Panc1 (cell line): ENCODE measurements at regions not wholly inside any gene's neighbourhood (a gene's known extent, or its start where the extent isn't known, plus 50 kb on each side); places are given as distances from the start of the nearest gene placed in this dataset.

Experiments used
- ATAC-seq: fragments of 200-7000 bp; cut with Tn5 transposase; 2 replicates; pipeline ENCODE4 v1.9.1; 2020; ENCODE audit warnings: mild to moderate bottlenecking, moderate library complexity
- BruUV-seq: library from RNA; stranded (reverse); fragments of 400-500 nt; replicated peaks from 2 replicates; lab custom pipeline; 2021; lab: Mats Ljungman, UMichigan
- CTCF ChIA-PET: fragments of 300-600 bp; sonication (Branson Sonifier 250); formaldehyde crosslinking; loops from one replicate; lab custom pipeline; 2022; ENCODE audit warnings: antibody characterized with exemption; lab: Charles Lee
- POLR2A ChIA-PET: fragments of 300-600 bp; sonication (Branson Sonifier 250); formaldehyde crosslinking; loops from one replicate; lab custom pipeline; 2022; ENCODE audit warnings: antibody characterized with exemption; lab: Charles Lee
- DNase-seq: peaks from one replicate; pipeline ENCODE4 v3.0.0-alpha.2; 2010; ENCODE audit warnings: low read depth, low spot score
- H3K27ac ChIP-seq: 2 replicates; pipeline ENCODE4 v1.5.1; 2011; ENCODE audit warnings: mild to moderate bottlenecking, low read length, inconsistent platforms
- H3K27me3 ChIP-seq: fragments of 200-500 bp; sonication (Bioruptor generic); 2 replicates; pipeline ENCODE4 v1.6.0; 2014; ENCODE audit warnings: low read length, inconsistent platforms; ENCODE audit not compliant: control insufficient read depth, insufficient read depth
- H3K36me3 ChIP-seq: fragments of 200-500 bp; sonication (Bioruptor generic); 2 replicates; pipeline ENCODE4 v1.5.1; 2014; ENCODE audit warnings: inconsistent platforms, mild to moderate bottlenecking, low read length, moderate library complexity; ENCODE audit not compliant: control insufficient read depth, insufficient read depth
- H3K4me1 ChIP-seq: 2 replicates; pipeline ENCODE4 v1.5.1; 2011; ENCODE audit warnings: inconsistent platforms, mild to moderate bottlenecking, low read length, moderate library complexity; ENCODE audit not compliant: control insufficient read depth, insufficient read depth
- H3K4me3 ChIP-seq, 2 experiments: 2 replicates each; pipeline ENCODE4 v1.5.1; 2011 to 2012; ENCODE audit warnings: low read depth in 2 of 2, low read length in 2 of 2, mild to moderate bottlenecking in 2 of 2, inconsistent platforms in 1 of 2, moderate library complexity in 1 of 2
- H3K9me3 ChIP-seq: fragments of 200-500 bp; sonication (Bioruptor generic); 2 replicates; pipeline ENCODE4 v1.5.1; 2014; ENCODE audit warnings: low read depth, mild to moderate bottlenecking, inconsistent platforms, low read length, moderate library complexity; ENCODE audit not compliant: control insufficient read depth, insufficient read depth
- CTCF ChIP-seq: fragments of 450-650 bp; IDR thresholded peaks from 2 replicates; pipeline ENCODE4 v1.5.1; 2017; ENCODE audit warnings: mild to moderate bottlenecking
- POLR2AphosphoS5 ChIP-seq: IDR thresholded peaks from 2 replicates; pipeline ENCODE4 v1.6.1; 2012; ENCODE audit warnings: mild to moderate bottlenecking, low read depth, low read length, moderate library complexity
- REST ChIP-seq, 2 experiments: IDR thresholded peaks; 2 replicates each; pipeline ENCODE4 v1.6.1; 2011 to 2012; ENCODE audit warnings: low read depth in 2 of 2, control low read depth in 1 of 2, low read length in 1 of 2, mild to moderate bottlenecking in 1 of 2, moderate library complexity in 1 of 2; ENCODE audit not compliant: insufficient read depth in 1 of 2
- SIN3A ChIP-seq: IDR thresholded peaks from 2 replicates; pipeline ENCODE4 v1.6.1; 2012; ENCODE audit warnings: low read depth, mild to moderate bottlenecking, low read length, moderate library complexity, borderline replicate concordance; ENCODE audit not compliant: insufficient read depth
- TCF7L2 ChIP-seq: IDR thresholded peaks from 2 replicates; pipeline ENCODE4 v1.6.1; 2011; ENCODE audit warnings: mild to moderate bottlenecking, low read depth, low read length, inconsistent platforms
- in situ Hi-C: cut with HindIII; loops from 2 replicates; pipeline ENCODE4 v1.10.0; 2016; ENCODE audit warnings: low sequenced_read_pairs, low pct_unique_long_range_greater_than_20kb
- intact Hi-C: fragments of 100-400 bp; cut with micrococcal nuclease; formaldehyde crosslinking; loops from one replicate; pipeline ENCODE4 v1.10.0; 2022; ENCODE audit not compliant: unreplicated experiment

DNA sequence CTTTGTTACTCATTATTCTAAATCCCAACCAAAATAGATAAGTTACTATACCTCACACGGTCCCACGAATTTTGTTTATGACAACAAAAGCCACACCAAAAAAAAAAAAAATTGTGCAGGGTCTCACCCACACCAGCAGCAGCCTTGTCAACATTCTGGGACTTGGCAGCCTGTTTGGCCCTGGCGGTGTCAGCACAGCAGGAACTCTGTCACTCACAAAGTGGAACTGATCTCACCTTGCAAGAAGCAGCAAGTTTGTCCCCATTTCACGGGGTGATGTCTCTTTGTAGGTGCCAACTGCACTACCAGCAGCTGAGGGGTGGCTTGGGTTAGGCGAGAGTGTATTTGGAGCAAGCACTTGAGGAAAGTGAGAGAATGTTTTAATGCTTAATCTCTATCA lies 75.0 kb upstream of the CHRM3 start:
- CTCF ChIA-PET: no interaction called here
- POLR2A ChIA-PET: no interaction called here
- TF ChIP-seq SIN3A (no peak), TCF7L2 (no peak), CTCF (no peak), REST (IDR thresholded peaks at IDR 0.05; ENCODE audit: insufficient read depth in 1 of 2, low read depth in 2 of 2, low read length in 1 of 2) (no peak), POLR2AphosphoS5 (no peak)
- Histone ChIP-seq H3K9me3 (no peaks in the 10 kb centered on the region), H3K36me3 (no peaks in the 10 kb centered on the region), H3K4me3 (no peak overlapping the region), H3K4me1 (no peaks in the 10 kb centered on the region), H3K27ac (no peak overlapping the region), H3K27me3 (no peaks in the 10 kb centered on the region)
- no peak for DNase-seq
- BruUV-seq: no TSS peak
- intact Hi-C loops (no loop called here), in situ Hi-C loops (no loop called here)
- ATAC-seq: no peak

DNA sequence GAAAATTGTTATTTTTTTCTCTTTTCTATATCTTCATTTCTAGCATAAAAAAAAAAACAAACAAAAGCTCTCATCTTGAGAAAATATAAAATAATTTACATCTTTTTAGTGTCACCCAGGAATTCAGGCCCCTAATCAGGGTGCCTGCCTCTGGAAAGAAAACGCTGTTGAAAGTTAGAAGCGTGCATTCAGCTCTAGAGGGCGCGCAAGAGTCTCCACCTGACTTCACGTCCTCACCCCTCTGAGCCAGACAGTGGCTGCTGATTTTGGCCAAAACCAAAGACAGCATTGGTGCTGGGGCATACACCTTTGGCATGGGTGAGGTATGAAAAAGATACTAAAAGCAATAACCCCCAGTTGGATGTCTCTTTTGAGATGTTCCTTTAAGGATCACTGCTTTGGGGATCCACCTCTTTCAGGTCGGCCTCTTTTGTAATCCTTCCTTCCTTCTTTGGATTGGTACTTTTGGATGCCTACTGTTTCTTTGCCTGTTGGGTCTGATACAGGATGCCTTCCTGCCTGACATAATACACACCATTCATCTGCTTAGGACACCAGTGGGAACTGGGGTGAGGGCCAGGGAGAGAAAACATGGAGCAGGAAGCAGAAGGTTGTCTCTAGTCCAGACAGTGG lies 77.6 kb upstream of the CHRM3 start:
- no peak overlapping the region for H3K27ac ChIP-seq
- ChIA-PET POLR2A (no interaction called here), CTCF (no interaction called here)
- TF ChIP-seq POLR2AphosphoS5 (no peak), CTCF (peak; percentile 69)
- no peak overlapping the region for H3K4me3 ChIP-seq
- no peak for ATAC-seq
- no peaks in the 10 kb centered on the region for H3K4me1 ChIP-seq
- in situ Hi-C loops: no loop called here
- no peaks in the 10 kb centered on the region for H3K9me3 ChIP-seq
- BruUV-seq: no TSS peak
- H3K27me3 ChIP-seq: no peaks in the 10 kb centered on the region
- H3K36me3 ChIP-seq: no peaks in the 10 kb centered on the region; the same call in 1 of the 2 replicates
- DNase-seq: peak; percentile 5
- intact Hi-C loops: no loop called here
